Breast epithelium (tissue), 3 donors: ENCODE measurements at regions not wholly inside any gene's neighbourhood (a gene's known extent, or its start where the extent isn't known, plus 50 kb on each side); places are given as distances from the start of the nearest gene placed in this dataset.

Experiments used
- POLR2A ChIP-seq: fragments of 450-650 bp; IDR thresholded peaks from one replicate; pipeline ENCODE4 v1.6.1; 2016; ENCODE audit warnings: antibody characterized with exemption, mild to moderate bottlenecking, moderate library complexity
- TF ChIP-seq, protein P1 (sequence below), 3 donors: fragments of 450-650 bp; IDR thresholded peaks; one replicate each; pipeline ENCODE4 v1.5.1; 2016 to 2017; ENCODE audit warnings: antibody characterized with exemption in 3 of 3, mild to moderate bottlenecking in 3 of 3, moderate library complexity in 3 of 3

GRCh38 chr3:104245981-104246380 is 1120.7 kb upstream of the ALCAM start:
- no peak for TF ChIP-seq POLR2A
- TF ChIP-seq, protein P1, sequence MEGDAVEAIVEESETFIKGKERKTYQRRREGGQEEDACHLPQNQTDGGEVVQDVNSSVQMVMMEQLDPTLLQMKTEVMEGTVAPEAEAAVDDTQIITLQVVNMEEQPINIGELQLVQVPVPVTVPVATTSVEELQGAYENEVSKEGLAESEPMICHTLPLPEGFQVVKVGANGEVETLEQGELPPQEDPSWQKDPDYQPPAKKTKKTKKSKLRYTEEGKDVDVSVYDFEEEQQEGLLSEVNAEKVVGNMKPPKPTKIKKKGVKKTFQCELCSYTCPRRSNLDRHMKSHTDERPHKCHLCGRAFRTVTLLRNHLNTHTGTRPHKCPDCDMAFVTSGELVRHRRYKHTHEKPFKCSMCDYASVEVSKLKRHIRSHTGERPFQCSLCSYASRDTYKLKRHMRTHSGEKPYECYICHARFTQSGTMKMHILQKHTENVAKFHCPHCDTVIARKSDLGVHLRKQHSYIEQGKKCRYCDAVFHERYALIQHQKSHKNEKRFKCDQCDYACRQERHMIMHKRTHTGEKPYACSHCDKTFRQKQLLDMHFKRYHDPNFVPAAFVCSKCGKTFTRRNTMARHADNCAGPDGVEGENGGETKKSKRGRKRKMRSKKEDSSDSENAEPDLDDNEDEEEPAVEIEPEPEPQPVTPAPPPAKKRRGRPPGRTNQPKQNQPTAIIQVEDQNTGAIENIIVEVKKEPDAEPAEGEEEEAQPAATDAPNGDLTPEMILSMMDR (IDR thresholded peaks at IDR 0.05) = no peak
